Ammon's horn (tissue), 1 donor: ENCODE measurements at regions not wholly inside any gene's neighbourhood (a gene's known extent, or its start where the extent isn't known, plus 50 kb on each side); places are given as distances from the start of the nearest gene placed in this dataset.
"Not testable (repeated sequence)": the region's sequence is repeated elsewhere in the genome, so short reads cannot be mapped to it uniquely, and the experiment has no call there.

Experiments
- DNase-seq: peaks from one replicate; pipeline ENCODE4 v3.0.0-alpha.2; 2016; ENCODE audit warnings: low spot score

DNA sequence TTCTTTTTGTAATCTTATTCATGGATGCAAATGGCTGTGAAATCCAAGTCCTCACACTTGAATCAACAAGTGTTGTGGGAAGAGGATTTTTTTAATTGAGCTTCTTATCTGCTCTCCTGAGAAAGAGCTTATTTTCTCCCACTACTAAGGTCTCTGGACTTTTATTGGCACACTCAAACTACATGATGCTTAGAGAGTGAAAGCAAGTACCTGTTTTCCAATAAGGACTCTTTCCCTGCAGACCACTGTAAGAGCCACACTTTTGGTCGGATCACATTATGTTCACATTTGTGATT is 546.4 kb upstream of the ARRDC3 start:
- DNase-seq: no peak

DNA sequence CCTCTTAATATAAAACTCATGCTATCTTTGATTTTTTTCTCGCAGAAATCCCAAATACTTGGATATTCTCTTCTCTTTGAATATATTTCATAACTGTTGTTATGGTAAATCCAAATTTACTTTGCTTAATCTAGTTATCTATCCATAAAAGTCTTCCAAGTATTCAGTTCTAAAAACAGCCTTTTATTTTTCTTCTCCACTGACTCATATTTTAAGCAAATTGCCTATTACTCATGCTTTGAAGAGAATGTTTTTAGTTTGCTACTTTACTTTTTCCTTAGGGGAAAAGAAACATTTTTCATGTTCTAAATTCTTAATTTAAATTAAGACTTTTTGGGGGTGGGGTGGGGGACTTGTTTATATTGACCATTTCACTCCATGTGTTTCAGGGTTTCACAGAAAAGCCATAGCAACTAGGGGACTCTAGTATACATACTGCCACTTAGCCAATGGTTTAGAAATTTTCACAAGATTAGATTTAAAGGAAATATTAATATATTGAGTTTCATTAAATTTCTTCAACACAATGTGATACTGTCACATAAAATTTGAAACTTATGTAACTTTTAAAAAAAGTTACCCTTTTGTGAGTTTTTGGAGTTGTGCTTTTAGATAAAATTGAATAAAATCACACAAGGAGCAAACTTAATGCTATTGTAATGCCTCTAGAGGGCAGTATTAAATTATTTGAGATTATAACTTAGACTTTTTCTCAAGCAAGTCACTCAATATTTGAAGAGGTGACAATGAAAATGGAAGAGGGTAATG is 545.8 kb upstream of the ARRDC3 start:
- no peak for DNase-seq

DNA sequence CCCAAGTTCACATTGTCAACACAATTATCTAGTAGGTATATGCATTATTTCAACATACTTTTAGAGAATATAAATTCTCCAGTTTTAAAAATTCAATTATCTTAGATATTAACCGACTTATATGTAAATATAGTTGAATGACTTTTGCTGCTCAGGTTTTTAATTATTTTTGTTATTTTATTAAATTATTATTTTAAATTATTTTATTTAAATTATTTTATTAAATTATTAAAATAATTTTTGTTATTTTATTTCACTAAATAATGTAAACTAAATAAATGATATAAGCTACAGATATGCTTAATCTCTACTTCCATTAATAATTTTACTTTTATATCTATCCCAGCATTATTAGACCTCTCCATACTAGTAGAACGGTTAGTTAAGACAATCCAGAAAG is 544.3 kb upstream of the ARRDC3 start:
- no peak for DNase-seq

DNA sequence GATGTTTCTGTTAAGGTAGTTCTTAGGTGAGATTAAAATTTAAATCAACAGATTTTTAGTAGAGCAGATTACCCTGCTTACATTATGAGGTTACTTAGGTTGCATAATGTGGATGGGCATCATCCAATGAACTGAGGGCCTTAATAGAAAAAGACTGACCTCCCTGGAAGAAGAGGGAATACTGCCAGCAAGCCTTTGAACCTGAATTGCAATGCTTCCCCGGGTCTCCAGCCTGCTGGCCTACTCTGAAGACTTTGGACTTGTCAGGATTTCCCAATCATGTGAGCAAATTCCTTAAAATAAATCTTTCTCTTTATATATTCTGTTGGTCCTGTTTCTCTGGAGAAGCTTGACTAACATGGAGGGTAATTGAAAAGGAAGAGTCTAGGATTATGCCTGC is 542.1 kb upstream of the ARRDC3 start:
- no peak for DNase-seq

DNA sequence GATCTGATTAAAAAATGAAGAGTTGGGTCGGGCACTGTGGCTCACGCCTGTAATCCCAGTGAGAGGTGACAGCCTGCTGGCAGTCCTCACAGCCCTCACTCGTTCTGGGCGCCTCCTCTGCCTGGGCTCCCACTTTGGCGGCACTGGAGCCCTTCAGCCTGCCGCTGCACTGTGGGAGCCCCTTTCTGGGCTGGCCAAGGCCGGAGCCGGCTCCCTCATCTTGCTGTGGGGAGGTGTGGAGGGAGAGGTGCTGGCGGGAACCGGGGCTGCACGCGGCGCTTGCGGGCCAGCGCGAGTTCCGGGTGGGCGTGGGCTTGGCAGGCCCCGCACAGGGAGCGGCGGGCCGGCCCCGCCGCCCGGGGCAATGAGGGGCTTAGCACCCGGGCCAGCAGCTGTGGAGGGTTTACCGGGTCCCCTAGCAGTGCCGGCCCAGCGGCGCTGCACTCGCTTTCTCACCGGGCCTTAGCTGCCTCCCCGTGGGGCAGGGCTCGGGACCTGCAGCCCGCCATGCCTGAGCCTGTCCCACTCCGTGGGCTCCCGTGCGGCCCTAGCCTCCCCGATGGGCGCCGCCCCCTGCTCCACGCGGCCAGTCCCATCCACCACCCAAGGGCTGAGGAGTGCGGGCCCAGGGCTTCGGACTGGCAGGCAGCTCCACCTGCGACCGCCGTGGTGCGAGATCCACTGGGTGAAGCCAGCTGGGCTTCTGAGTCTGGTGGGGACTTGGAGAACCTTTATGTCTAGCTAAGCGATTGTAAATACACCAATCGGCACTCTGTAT is 534.1 kb upstream of the ARRDC3 start:
- not testable (repeated sequence) for DNase-seq

DNA sequence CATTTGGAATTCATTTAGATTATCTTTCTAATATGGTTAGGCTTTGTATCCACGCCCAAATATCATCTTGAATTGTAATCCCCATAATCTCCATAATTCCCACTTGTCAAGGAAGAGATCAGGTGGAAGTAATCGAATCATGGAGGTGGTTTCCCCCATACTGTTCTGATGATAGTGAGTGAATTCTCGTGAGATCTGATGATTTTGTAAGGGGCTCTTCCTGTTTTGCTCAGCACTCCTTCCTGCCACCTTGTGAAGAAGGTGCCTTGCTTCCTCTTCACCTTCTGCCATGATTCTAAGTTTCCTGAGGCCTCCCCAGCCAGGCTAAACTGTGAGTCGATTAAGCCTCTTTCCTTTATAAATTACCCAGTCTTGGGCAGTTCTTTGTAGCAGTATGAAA is 527.5 kb upstream of the ARRDC3 start:
- no peak for DNase-seq

DNA sequence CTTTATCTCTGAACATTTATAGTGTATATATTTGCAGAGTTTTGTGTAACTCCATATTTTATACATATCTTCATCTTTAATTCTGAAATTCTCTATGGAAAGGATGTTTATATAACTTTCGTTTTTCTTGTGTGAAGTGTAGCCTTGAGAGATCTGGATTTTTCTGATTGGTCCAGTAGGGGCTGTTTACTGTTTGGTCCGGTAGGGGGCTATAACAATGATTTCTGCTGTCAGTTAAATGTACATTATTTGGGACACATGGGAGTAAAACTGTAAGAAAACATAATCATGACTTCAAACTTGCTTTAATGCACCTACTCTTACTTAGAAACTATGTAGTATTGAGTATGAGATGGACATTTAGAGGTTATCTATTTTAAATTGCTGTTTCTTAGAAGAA is 527.1 kb upstream of the ARRDC3 start:
- DNase-seq: no peak

DNA sequence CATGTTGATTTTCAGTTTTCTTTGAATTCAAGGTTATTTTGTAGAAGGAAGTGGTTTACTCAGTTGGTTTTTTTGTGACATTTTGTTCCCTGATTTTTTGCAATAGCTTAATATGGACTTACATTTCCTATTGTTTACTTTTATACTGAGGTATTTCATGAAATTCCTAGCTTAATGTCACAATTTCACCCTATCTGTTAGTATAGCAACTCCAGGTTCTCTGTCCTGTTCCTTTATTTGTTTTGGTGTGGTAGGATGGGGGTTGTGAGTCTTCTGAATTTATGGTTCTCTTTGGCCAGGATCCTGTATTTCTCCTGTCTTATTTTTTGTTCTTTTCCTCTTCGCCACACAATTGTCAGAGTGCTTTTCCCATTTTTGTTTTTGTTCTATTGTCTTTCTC is 523.4 kb upstream of the ARRDC3 start:
- DNase-seq: no peak

DNA sequence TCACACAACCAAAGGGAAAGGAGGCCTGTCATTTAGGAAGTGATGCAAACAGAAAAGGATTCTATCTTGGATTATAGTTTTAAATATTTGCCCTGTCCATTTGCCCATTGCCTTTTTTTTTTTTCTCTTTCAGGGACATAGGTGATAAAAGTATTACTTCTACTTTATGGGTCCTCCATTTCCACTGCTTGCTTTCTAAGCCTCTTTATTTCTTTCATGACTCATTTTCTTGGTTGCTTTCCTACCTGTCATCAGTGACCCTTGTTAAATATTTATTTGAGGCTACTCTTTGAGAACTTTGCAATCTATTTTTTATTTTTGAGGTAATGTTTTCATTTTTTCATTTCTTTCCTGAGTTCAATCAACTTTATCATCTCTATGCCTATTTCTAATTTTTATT is 522.9 kb upstream of the ARRDC3 start:
- DNase-seq: no peak

DNA sequence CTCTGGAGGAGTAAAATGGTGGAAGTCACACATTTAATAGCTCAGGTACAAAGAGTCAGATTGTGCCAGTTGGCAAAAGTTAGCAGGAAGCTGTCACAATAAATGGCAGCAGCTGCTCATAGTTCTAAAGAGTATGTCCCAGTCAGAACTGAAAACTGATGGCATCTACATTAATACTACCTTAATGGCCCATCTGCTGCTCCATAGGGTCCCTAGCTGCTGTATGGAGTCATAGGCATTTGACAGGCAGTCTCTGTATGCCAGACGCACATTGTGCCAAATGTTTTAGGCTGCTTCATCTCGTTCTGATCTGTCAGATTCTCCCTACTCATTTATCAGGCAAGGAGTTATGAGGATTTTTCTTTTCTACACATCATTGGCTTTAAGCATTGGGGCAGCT is 515.8 kb upstream of the ARRDC3 start:
- DNase-seq: no peak

DNA sequence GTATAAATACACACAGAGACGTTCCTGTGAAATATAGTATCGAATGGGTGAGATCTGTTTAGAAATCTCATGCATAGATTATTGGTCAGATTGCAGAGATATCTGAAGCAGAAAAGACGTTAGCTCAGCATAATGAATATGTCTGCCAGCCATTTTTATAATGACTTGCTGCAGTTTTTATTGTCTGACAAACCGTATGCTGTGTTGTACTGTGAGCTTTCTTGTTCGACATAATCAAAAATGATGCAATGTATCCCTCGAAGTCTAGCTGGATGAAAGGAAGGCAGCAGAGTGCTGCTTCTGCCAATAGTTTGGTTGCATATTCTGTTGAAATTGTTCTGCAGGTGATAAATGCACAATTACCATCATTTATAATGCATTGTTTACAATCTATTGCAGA is 514.9 kb upstream of the ARRDC3 start:
- DNase-seq: no peak

DNA sequence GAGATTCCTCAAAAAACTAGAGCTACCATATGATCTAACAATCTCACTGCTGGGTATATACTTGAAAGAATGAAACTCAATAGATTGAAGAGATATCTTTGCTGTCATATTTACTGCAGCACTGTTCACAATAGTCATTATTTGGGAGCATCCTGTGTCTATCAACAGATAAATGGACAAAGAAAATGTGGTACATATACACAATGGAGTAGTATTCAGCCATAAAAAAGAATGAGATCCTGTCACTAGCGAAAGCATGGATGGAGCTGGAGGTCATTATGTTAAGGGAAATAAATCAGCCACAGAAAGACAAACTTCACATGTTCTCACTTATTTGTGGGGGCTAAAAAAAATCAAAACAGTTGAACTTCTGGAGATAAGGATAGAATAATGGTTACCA is 505.7 kb upstream of the ARRDC3 start:
- no peak for DNase-seq

DNA sequence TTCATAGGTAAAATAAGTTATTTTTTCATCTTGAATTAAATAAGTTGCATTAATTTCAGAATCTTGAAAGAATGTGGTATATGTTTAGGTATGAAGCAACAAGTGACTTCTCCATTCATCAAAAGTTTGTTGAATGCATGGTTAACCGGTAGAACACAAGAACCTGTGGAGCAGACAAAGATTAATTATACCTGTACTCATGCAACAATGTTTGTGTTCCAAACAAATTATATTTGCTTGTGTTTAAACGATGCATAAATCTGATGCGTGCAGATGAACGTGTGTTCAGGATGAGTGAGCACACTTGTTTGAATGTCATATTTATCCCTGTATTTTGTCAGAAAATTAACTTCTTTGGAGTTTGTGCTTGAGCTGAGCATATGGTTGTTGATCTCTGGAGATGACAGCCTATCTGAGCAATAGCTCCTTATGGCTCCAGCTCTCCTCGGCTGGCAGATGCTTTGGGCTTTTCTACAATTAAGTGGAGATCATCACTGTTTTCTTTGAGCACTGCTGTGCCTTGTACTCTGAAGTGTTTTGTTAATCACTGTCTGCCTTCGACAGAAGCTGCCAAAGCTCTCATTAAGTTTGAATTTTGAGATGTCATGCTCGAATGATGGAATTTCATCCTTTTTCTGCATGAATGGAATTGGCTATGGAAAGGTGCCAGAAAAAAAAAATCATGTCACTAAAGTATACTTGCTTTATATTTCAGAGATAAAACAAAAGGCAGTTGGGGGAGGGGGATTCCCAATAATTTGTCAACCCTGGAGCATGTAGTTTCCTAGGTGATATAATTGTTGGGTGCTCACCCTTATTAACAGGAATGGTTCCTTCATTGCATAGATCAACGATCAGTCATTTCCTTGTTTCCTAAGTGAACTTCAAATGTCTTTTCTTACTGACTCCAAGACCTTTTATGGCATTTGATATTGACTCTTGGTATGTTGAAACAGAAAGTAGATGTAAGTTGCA is 502.5 kb upstream of the ARRDC3 start:
- peak; percentile 13 for DNase-seq

DNA sequence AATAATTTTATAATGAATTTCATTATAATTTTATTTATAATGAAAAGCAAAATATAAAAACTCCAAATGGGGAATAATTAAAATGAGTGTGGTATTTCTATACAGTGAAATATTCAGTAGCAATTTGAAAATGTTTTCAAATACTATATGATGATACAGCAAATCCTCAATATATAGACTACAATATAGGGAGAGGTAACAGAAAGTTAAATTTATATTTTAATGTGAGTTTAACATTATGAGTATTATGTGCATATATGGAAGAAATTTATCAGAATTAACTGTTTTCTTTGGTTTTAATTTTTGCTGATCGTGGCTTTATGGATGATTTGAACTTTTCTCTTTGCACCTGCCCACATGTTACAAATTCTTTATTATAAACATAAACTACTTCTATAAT is 500.9 kb upstream of the ARRDC3 start:
- no peak for DNase-seq

DNA sequence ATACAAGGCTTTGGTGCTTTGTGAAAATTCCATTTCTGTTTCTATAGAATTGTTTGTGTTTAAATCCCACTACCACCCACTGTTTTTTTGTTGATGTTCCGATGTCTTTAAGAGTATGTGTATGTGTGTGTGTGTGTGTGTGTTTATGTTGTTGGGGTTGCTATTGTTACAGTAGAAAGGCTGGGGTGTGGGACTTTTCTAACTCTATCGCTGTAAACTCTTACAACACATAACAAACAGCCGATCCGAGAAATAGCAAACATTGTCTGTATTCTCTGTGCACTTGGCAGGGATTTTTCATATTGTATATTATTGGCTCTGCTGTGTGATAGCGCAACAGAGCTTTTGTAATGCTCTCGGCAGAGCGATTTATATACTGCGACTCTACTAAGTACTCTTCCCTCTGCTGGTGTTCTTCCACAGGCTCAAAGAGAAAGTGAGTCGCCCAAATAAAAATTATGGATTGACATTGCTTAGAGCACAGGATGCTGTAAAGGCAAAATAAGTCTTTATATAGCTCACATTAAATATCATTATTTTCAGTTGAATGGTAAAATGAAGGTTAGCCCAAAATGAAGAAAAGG is 492.2 kb upstream of the ARRDC3 start:
- no peak for DNase-seq

DNA sequence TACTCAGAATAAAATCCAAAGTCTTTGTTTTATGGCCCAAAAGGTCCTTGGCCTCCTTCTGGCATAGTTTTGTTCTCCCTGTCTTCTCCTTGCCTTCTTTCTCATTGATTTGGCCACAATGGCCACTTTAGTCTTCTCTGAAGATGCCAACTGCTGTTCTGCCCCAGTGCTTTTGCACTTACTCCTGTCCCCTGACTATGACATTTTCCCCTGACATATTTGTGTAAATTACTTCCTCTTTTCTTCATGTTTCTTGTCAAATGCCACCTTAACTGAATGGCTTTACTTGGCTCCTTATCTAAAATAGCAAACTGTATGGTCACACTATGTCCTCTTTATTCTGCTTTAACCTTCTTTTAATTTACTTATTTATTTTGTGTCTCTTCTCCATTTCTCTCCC is 484.7 kb upstream of the ARRDC3 start:
- no peak for DNase-seq

DNA sequence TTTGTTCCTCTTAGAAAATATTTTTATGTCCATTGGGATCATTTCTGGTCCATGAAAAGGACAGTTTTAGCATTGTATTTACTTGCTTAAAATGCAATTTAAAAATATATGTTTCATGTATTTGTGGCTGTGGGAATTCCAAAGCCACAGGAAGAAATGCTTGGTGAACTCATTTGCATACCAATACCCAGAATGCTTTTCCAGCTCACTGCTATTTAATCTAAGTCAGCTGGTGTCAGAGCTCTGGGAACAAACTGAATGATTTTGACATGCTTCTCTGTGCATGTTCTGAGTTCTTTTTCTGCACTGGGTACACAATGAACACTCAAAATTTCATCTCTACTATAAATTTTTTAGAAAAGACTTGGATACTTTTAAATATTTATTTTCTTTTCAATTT is 482.8 kb upstream of the ARRDC3 start:
- no peak for DNase-seq

DNA sequence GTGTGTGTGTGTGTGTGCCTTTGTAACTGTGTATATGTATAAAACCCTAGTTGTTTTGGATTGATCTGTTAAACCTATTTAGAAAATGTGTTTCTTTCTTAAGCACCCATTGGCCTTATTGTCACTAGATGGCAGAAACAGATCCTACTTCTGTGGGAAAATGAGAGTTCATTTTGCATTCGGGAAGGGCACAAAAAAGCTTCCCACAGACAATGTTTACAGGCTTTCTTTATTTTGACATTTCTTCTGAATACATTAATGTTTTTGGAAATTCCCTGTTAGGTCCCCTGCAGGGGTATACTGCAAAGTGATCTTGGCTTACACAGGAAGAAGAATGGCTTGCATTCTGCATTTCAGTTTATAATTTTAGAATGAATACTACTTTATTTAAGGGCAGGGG is 481.8 kb upstream of the ARRDC3 start:
- DNase-seq: peak; percentile 7

DNA sequence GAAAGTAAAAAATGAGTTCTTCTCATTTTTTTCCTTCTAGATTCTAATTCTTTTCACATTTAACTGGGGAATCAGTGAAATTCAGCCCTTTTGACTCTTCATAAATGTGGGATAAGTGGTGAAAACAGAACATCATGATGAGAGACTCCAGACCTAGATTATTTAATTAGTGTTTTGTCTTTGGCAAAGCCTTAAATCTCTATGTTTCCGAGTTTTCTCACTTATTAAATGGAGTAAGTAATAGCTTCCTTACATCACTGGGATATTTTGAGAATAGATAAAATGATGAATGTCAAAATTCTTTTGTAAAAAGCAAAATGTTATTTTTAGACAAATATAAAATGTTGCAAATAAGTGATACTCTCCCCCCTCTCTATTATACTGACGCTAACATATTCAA is 468.6 kb upstream of the ARRDC3 start:
- DNase-seq: no peak

DNA sequence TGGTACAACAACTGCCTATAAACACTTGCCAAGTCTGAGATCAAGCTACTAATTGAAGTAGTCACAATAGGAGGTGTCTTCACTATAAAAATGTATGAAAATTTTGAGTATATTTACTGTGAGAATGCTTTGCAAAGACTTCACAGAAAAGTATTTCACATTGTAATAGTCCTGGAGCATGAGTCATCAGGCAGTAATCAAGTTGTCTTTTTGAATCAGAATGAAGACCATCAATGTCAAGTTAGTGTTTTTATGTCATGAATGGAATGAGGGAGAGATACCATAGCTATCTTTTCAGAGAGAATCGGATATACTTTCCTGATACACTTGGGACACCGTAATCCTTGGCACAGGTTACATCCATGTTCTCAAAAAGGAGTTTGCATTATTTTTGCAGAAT is 466.9 kb upstream of the ARRDC3 start:
- no peak for DNase-seq

DNA sequence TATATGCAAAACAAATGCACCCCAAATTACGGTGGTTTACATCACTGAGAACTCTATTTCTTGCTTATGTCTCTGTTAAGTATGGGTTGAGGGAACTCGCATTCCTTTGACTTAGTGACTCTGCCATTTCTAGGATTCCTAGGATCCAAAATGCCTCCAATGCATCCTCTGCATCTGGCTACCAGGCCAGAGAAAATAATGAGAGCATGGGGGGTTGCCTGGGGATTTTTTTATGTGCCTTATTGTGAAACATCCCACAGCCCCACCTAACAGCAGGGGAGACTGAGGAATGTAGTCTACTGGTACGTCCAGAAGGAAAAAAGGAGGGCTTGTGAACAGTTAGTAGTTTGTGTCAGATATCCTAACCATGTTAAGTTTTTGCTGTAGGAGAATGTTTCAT is 466.0 kb upstream of the ARRDC3 start:
- no peak for DNase-seq

DNA sequence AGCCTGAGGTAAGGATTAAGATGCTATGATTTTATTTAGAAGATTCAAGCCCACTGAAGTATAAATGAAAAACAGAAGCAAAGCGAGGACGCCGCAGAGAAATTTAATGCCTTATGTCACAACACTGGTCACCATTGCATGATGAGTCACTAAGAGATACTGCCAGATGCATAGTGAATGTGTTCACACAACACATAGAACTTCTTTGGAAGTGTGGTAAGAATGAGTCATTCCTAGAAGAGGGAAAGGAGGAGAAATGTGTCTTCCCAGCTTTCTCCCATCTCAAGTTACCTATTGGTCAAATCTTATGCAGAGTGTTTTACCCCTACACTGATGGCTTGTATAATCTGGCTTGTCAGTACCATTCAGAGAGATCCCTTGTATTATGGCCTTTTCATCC is 465.3 kb upstream of the ARRDC3 start:
- no peak for DNase-seq
